HepG2 (cell line): ENCODE measurements at regions not wholly inside any gene's neighbourhood (a gene's known extent, or its start where the extent isn't known, plus 50 kb on each side); places are given as distances from the start of the nearest gene placed in this dataset.

Experiments used
- ATAC-seq: fragments of 200-7000 bp; cut with Tn5 transposase; 3 replicates; pipeline ENCODE4 v1.9.1; 2020; ENCODE audit warnings: mild to moderate bottlenecking, moderate library complexity
- BruUV-seq: library from RNA; stranded (reverse); fragments of 400-500 nt; replicated peaks from 2 replicates; lab custom pipeline; 2021; lab: Mats Ljungman, UMichigan
- CTCF ChIA-PET: fragments of 300-600 bp; formaldehyde crosslinking; extraction: SDS; loops from one replicate; lab custom pipeline; 2021; ENCODE audit warnings: low total read pairs, inconsistent platforms, low intra/inter-chr PET ratio; lab: Yijun Ruan, JAX
- POLR2A ChIA-PET: fragments of 350-600 bp; sonication (Branson Sonifier 250); formaldehyde crosslinking; loops from one replicate; lab custom pipeline; 2020; ENCODE audit warnings: antibody characterized with exemption, inconsistent platforms; lab: Yijun Ruan, JAX
- DNase-seq: peaks from one replicate; pipeline ENCODE4 v3.0.0-alpha.2; 2015; ENCODE audit warnings: low spot score
- FAIRE-seq: peaks from 3 replicates; lab custom pipeline; 2011; peaks lifted over from hg19 to GRCh38; lab: Jason Lieb, UNC
- H2AFZ ChIP-seq: one replicate; pipeline ENCODE4 v1.6.1; 2011; ENCODE audit warnings: low read length, inconsistent platforms
- H3K27ac ChIP-seq: fragments of 300-600 bp; 3 replicates; pipeline ENCODE4 v1.8.0; 2011; ENCODE audit warnings: mixed run types, mild to moderate bottlenecking, mixed read lengths, low read length, inconsistent platforms; ENCODE audit not compliant: insufficient read depth; ENCODE audit errors: extremely low read length
- H3K27me3 ChIP-seq, 2 experiments: fragments of 200-600 bp in 1 of 2; 2 replicates in 1 of 2; 3 replicates in 1 of 2; pipeline versions ENCODE4 v1.6.0 to v1.8.0; 2011; ENCODE audit warnings: low read length in 2 of 2, mild to moderate bottlenecking in 2 of 2, moderate library complexity in 2 of 2, inconsistent platforms in 1 of 2; ENCODE audit not compliant: insufficient read depth in 2 of 2, control insufficient read depth in 1 of 2
- H3K36me3 ChIP-seq, 2 experiments: fragments of 200-600 bp in 1 of 2; replicated peaks in 1 of 2; 2 replicates in 1 of 2; 3 replicates in 1 of 2; pipeline versions ENCODE4 v1.5.1 to v1.8.0; 2011; ENCODE audit warnings: low read length in 2 of 2, inconsistent platforms in 1 of 2; ENCODE audit not compliant: insufficient read depth in 2 of 2, control insufficient read depth in 1 of 2
- H3K4me1 ChIP-seq: 2 replicates; pipeline ENCODE4 v1.5.1; 2012; ENCODE audit warnings: low read length, inconsistent platforms; ENCODE audit not compliant: insufficient read depth
- H3K4me2 ChIP-seq: 2 replicates; pipeline ENCODE4 v1.6.0; 2011; ENCODE audit warnings: low read depth, low read length, inconsistent platforms
- H3K4me3 ChIP-seq, 3 experiments: fragments of 200-600 bp in 1 of 3; sonication (generic), shearing (Covaris generic) in 1 of 3; replicated peaks in 1 of 3; 2 replicates each; pipeline ENCODE4 v1.5.1; 2011 to 2016; ENCODE audit warnings: low read length in 3 of 3, inconsistent platforms in 2 of 3, low read depth in 2 of 3, mild to moderate bottlenecking in 2 of 3, control low read depth in 1 of 3, mixed read lengths in 1 of 3; ENCODE audit not compliant: insufficient read depth in 1 of 3
- H3K79me2 ChIP-seq: one replicate; pipeline ENCODE4 v1.6.1; 2011; ENCODE audit warnings: low read length, inconsistent platforms; ENCODE audit not compliant: insufficient read depth
- H3K9ac ChIP-seq: 2 replicates; pipeline ENCODE4 v1.6.0; 2011; ENCODE audit warnings: mild to moderate bottlenecking, low read depth, low read length, inconsistent platforms; ENCODE audit not compliant: insufficient read depth
- H3K9me3 ChIP-seq: 2 replicates; pipeline ENCODE4 v1.5.1; 2012; ENCODE audit warnings: mild to moderate bottlenecking, low read length
- H4K20me1 ChIP-seq: 2 replicates; pipeline ENCODE4 v1.6.0; 2011; ENCODE audit warnings: inconsistent platforms, mild to moderate bottlenecking, low read length, moderate library complexity; ENCODE audit not compliant: insufficient read depth
- HOXA9 ChIP-seq: sonication (generic); formaldehyde crosslinking; IDR thresholded peaks from 2 replicates; pipeline ENCODE4 v1.8.1; 2022; ENCODE audit warnings: missing genetic modification reagents, mild to moderate bottlenecking, moderate library complexity, borderline replicate concordance
- IRX3 ChIP-seq: sonication (generic); formaldehyde crosslinking; IDR thresholded peaks from 2 replicates; pipeline ENCODE4 v1.8.1; 2023; ENCODE audit warnings: mild to moderate bottlenecking, low read depth, missing genetic modification reagents, borderline replicate concordance
- NFRKB ChIP-seq: fragments of 450-650 bp; IDR thresholded peaks from 2 replicates; pipeline ENCODE4 v1.6.1; 2017
- ONECUT2 ChIP-seq: sonication (generic); formaldehyde crosslinking; IDR thresholded peaks from 2 replicates; pipeline ENCODE4 v1.4.0; 2020; ENCODE audit warnings: missing genetic modification reagents
- RBFOX2 ChIP-seq: fragments of 200-400 bp; formaldehyde crosslinking; IDR thresholded peaks from 2 replicates; pipeline ENCODE4 v1.6.1; 2017; ENCODE audit warnings: low read depth, mild to moderate bottlenecking, low read length
- YEATS2 ChIP-seq: sonication (generic); formaldehyde crosslinking; IDR thresholded peaks from 2 replicates; pipeline ENCODE4 v1.4.0; 2020; ENCODE audit warnings: missing genetic modification reagents, borderline replicate concordance
- ZNF180 ChIP-seq: sonication (generic); formaldehyde crosslinking; IDR thresholded peaks from 2 replicates; pipeline ENCODE4 v1.4.0; 2020; ENCODE audit warnings: low read depth, missing genetic modification reagents, borderline replicate concordance
- ZNF3 ChIP-seq: IDR thresholded peaks from 2 replicates; pipeline ENCODE4 v1.7.0; 2017; ENCODE audit warnings: inconsistent platforms
- ZNF773 ChIP-seq: sonication (generic); formaldehyde crosslinking; IDR thresholded peaks from 2 replicates; pipeline ENCODE4 v1.4.0; 2020; ENCODE audit warnings: missing genetic modification reagents, borderline replicate concordance
- WGBS: methylation state at CpG from one replicate; pipeline ENCODE4 v1.1.6; 2017; ENCODE audit warnings: low lambda C conversion rate; 5-methylcytosine and 5-hydroxymethylcytosine counted together
- in situ Hi-C: cut with HindIII; loops from 2 replicates; pipeline ENCODE4 v1.10.0; 2017; ENCODE audit warnings: low pct_unique_long_range_greater_than_20kb; ENCODE audit not compliant: extremely low pct_ligation_motif_present
- intact Hi-C: fragments of 100-400 bp; cut with micrococcal nuclease; formaldehyde crosslinking; loops from one replicate; pipeline ENCODE4 v1.10.0; 2022; ENCODE audit not compliant: unreplicated experiment
- TF ChIP-seq, protein P1 (sequence below): sonication (generic); formaldehyde crosslinking; IDR thresholded peaks from 2 replicates; pipeline ENCODE4 v1.5.0; 2020; ENCODE audit warnings: missing genetic modification reagents, mild to moderate bottlenecking, borderline replicate concordance
- TF ChIP-seq, protein P2 (sequence below): sonication (generic); formaldehyde crosslinking; IDR thresholded peaks from 2 replicates; pipeline ENCODE4 v1.4.0; 2020; ENCODE audit warnings: missing genetic modification reagents, mild to moderate bottlenecking, borderline replicate concordance

DNA sequence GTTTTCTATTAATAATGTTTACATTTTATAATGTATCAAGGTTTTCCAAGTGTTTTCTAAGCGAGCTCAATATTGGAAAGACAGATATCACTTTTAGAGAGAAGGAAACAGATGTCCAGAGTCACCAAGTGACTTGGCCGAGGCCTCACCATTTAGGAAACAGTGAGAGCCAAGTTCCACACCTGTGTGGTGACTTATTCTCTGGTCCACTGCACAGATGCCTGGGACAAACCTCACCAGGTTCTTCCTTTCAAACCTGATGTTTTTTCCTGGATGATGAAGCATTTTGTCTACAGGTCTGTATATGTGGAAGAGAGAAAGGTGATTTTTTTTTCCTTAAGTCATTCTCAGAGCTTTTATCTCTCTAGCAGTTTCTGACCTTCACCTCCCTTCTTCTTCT is 280.7 kb downstream of the LPIN1 start:
- BruUV-seq: no TSS peak
- intact Hi-C loops: no loop called here
- CTCF ChIA-PET: no interaction called here
- Histone ChIP-seq H3K9me3 (no peaks in the 10 kb centered on the region), H3K9ac (no peak overlapping the region), H3K4me2 (no peak overlapping the region), H3K4me3 (no peak overlapping the region), H3K36me3 (no peaks in the 10 kb centered on the region), H3K27ac (no peak overlapping the region), H2AFZ (no peak overlapping the region), H3K27me3 (no peaks in the 10 kb centered on the region), H4K20me1 (no peaks in the 10 kb centered on the region), H3K79me2 (no peaks in the 10 kb centered on the region), H3K4me1 (no peaks in the 10 kb centered on the region)
- DNase-seq (no peak), FAIRE-seq (no peak), ATAC-seq (no peak)
- POLR2A ChIA-PET: no interaction called here
- 16% methylated on average over 2 of the region's 2 CpGs for WGBS
- in situ Hi-C loops: no loop called here
- TF ChIP-seq ZNF3 (CRISPR knock-in tag): no peak
- TF ChIP-seq, protein P1, sequence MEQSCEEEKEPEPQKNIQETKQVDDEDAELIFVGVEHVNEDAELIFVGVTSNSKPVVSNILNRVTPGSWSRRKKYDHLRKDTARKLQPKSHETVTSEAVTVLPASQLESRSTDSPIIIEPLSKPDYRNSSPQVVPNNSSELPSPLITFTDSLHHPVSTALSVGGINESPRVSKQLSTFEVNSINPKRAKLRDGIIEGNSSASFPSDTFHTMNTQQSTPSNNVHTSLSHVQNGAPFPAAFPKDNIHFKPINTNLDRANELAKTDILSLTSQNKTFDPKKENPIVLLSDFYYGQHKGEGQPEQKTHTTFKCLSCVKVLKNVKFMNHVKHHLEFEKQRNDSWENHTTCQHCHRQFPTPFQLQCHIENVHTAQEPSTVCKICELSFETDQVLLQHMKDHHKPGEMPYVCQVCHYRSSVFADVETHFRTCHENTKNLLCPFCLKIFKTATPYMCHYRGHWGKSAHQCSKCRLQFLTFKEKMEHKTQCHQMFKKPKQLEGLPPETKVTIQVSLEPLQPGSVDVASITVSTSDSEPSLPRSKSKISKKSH (CRISPR knock-in tag): no peak
- no peak for TF ChIP-seq ONECUT2
- no peak for TF ChIP-seq ZNF180 (CRISPR knock-in tag)
- no peak for TF ChIP-seq ZNF773 (CRISPR knock-in tag)
- TF ChIP-seq HOXA9: no peak
- no peak for TF ChIP-seq RBFOX2
- TF ChIP-seq NFRKB: no peak
- TF ChIP-seq YEATS2 (CRISPR knock-in tag): no peak
- TF ChIP-seq, protein P2, sequence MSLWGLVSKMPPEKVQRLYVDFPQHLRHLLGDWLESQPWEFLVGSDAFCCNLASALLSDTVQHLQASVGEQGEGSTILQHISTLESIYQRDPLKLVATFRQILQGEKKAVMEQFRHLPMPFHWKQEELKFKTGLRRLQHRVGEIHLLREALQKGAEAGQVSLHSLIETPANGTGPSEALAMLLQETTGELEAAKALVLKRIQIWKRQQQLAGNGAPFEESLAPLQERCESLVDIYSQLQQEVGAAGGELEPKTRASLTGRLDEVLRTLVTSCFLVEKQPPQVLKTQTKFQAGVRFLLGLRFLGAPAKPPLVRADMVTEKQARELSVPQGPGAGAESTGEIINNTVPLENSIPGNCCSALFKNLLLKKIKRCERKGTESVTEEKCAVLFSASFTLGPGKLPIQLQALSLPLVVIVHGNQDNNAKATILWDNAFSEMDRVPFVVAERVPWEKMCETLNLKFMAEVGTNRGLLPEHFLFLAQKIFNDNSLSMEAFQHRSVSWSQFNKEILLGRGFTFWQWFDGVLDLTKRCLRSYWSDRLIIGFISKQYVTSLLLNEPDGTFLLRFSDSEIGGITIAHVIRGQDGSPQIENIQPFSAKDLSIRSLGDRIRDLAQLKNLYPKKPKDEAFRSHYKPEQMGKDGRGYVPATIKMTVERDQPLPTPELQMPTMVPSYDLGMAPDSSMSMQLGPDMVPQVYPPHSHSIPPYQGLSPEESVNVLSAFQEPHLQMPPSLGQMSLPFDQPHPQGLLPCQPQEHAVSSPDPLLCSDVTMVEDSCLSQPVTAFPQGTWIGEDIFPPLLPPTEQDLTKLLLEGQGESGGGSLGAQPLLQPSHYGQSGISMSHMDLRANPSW (CRISPR knock-in tag): no peak
- no peak for TF ChIP-seq IRX3 (CRISPR knock-in tag)
